Jurkat, Clone E6-1 (cell line): ENCODE measurements at regions not wholly inside any gene's neighbourhood (a gene's known extent, or its start where the extent isn't known, plus 50 kb on each side); places are given as distances from the start of the nearest gene placed in this dataset.
"Not testable (repeated sequence)": the region's sequence is repeated elsewhere in the genome, so short reads cannot be mapped to it uniquely, and the experiment has no call there.

Experiments
- DNase-seq: peaks from one replicate; pipeline ENCODE4 v3.0.0-alpha.2; 2011; ENCODE audit warnings: low read depth, low spot score
- H3K4me3 ChIP-seq: 2 replicates; pipeline ENCODE4 v1.5.1; 2011; ENCODE audit warnings: mild to moderate bottlenecking, low read length, control low read depth, moderate library complexity

GRCh38 chr4:91653067-91653466 lies 650.7 kb upstream of the GRID2 start:
- no peak overlapping the region for H3K4me3 ChIP-seq
- no peak for DNase-seq

- no peak for DNase-seq
- H3K4me3 ChIP-seq = no peak overlapping the region
These were observed 622.7 kb upstream of the GRID2 start for GRCh38 chr4:91681091-91681490.

GRCh38 chr4:91681544-91681943 lies 622.2 kb upstream of the GRID2 start:
- no peak for DNase-seq
- no peak overlapping the region for H3K4me3 ChIP-seq

GRCh38 chr4:91684955-91685354 lies 618.8 kb upstream of the GRID2 start:
- H3K4me3 ChIP-seq = no peak overlapping the region
- DNase-seq = no peak

- DNase-seq = no peak
These were observed 615.4 kb upstream of the GRID2 start for GRCh38 chr4:91688413-91688812.

GRCh38 chr4:91699691-91700090 lies 604.1 kb upstream of the GRID2 start:
- not testable (repeated sequence) for H3K4me3 ChIP-seq, DNase-seq

More at GRCh38 chr4:91688413-91688812, 615.4 kb upstream of the GRID2 start:
- no peak overlapping the region for H3K4me3 ChIP-seq

GRCh38 chr4:91729851-91730250 lies 573.9 kb upstream of the GRID2 start:
- DNase-seq = no peak
- H3K4me3 ChIP-seq = no peak overlapping the region

GRCh38 chr4:91734682-91735081 lies 569.1 kb upstream of the GRID2 start:
- DNase-seq = no peak
- no peak overlapping the region for H3K4me3 ChIP-seq

GRCh38 chr4:91738831-91739230 lies 564.9 kb upstream of the GRID2 start:
- H3K4me3 ChIP-seq, DNase-seq: not testable (repeated sequence)

- no peak overlapping the region for H3K4me3 ChIP-seq
These were observed 557.2 kb upstream of the GRID2 start for GRCh38 chr4:91746551-91746950.

GRCh38 chr4:91751961-91752360 lies 551.8 kb upstream of the GRID2 start:
- DNase-seq = no peak
- H3K4me3 ChIP-seq = no peak overlapping the region

More at GRCh38 chr4:91746551-91746950, 557.2 kb upstream of the GRID2 start:
- DNase-seq = no peak

GRCh38 chr4:91754716-91755115 lies 549.0 kb upstream of the GRID2 start:
- no peak for DNase-seq
- H3K4me3 ChIP-seq = no peak overlapping the region

- no peak for DNase-seq
- H3K4me3 ChIP-seq = no peak overlapping the region
These were observed 545.3 kb upstream of the GRID2 start for GRCh38 chr4:91758487-91758886.

GRCh38 chr4:91764085-91764484 lies 539.7 kb upstream of the GRID2 start:
- H3K4me3 ChIP-seq = no peak overlapping the region
- DNase-seq = no peak

- no peak for DNase-seq
These were observed 533.9 kb upstream of the GRID2 start for GRCh38 chr4:91769912-91770311.

GRCh38 chr4:91791631-91792030 lies 512.1 kb upstream of the GRID2 start:
- peak overlapping the region; percentile 32 for H3K4me3 ChIP-seq

More at GRCh38 chr4:91769912-91770311, 533.9 kb upstream of the GRID2 start:
- no peak overlapping the region for H3K4me3 ChIP-seq

GRCh38 chr4:91795947-91796346 lies 507.8 kb upstream of the GRID2 start:
- no peak overlapping the region for H3K4me3 ChIP-seq
- no peak for DNase-seq

More at GRCh38 chr4:91791631-91792030, 512.1 kb upstream of the GRID2 start:
- not testable (repeated sequence) for DNase-seq

GRCh38 chr4:91812319-91812718 lies 491.4 kb upstream of the GRID2 start:
- no peak for DNase-seq

GRCh38 chr4:91824773-91825172 lies 479.0 kb upstream of the GRID2 start:
- no peak overlapping the region for H3K4me3 ChIP-seq
- DNase-seq = no peak

More at GRCh38 chr4:91812319-91812718, 491.4 kb upstream of the GRID2 start:
- H3K4me3 ChIP-seq = no peak overlapping the region

GRCh38 chr4:91826186-91826585 lies 477.6 kb upstream of the GRID2 start:
- H3K4me3 ChIP-seq = no peak overlapping the region
- DNase-seq = no peak

- no peak overlapping the region for H3K4me3 ChIP-seq
- no peak for DNase-seq
These were observed 475.9 kb upstream of the GRID2 start for GRCh38 chr4:91827914-91828313.

- no peak overlapping the region for H3K4me3 ChIP-seq
- no peak for DNase-seq
These were observed 474.2 kb upstream of the GRID2 start for GRCh38 chr4:91829531-91829930.
